OCI-LY1 (cell line): ENCODE measurements at regions not wholly inside any gene's neighbourhood (a gene's known extent, or its start where the extent isn't known, plus 50 kb on each side); places are given as distances from the start of the nearest gene placed in this dataset.

Experiments used
- H2AFZ ChIP-seq: fragments of 200-600 bp; sonication (generic), shearing (Covaris generic); 2 replicates; pipeline ENCODE4 v1.6.0; 2014; ENCODE audit warnings: antibody characterized with exemption, mild to moderate bottlenecking, low read length
- H3F3A ChIP-seq: fragments of 200-600 bp; sonication (generic), shearing (Covaris generic); 2 replicates; pipeline ENCODE4 v1.6.0; 2014; ENCODE audit warnings: mild to moderate bottlenecking, antibody characterized with exemption, low read length, moderate library complexity; ENCODE audit not compliant: insufficient read depth
- H3K27ac ChIP-seq: fragments of 200-600 bp; sonication (generic); 2 replicates; pipeline ENCODE4 v1.5.1; 2014; ENCODE audit warnings: low read length, mixed run types, mild to moderate bottlenecking, low read depth; ENCODE audit not compliant: poor library complexity, severe bottlenecking
- H3K27me3 ChIP-seq: fragments of 200-600 bp; sonication (generic); 2 replicates; pipeline ENCODE4 v1.6.0; 2014; ENCODE audit warnings: antibody characterized with exemption, mild to moderate bottlenecking, low read length, moderate library complexity; ENCODE audit not compliant: insufficient read depth
- H3K36me3 ChIP-seq: fragments of 200-600 bp; sonication (generic); 2 replicates; pipeline ENCODE4 v1.6.1; 2014; ENCODE audit warnings: mild to moderate bottlenecking, antibody characterized with exemption, low read length, moderate library complexity, mixed read lengths; ENCODE audit not compliant: insufficient read depth
- H3K4me1 ChIP-seq: fragments of 200-600 bp; sonication (generic); 2 replicates; pipeline ENCODE4 v1.5.1; 2014; ENCODE audit warnings: mild to moderate bottlenecking, low read length, moderate library complexity; ENCODE audit not compliant: insufficient read depth, severe bottlenecking
- H3K4me2 ChIP-seq: fragments of 200-600 bp; sonication (generic), shearing (Covaris generic); 2 replicates; pipeline ENCODE4 v1.6.1; 2014; ENCODE audit warnings: low read length
- H3K4me3 ChIP-seq: fragments of 200-600 bp; sonication (generic); 2 replicates; pipeline ENCODE4 v1.5.1; 2014; ENCODE audit warnings: low read length, low read depth, mild to moderate bottlenecking, mixed read lengths; ENCODE audit not compliant: poor library complexity, severe bottlenecking
- H3K79me2 ChIP-seq: fragments of 200-600 bp; shearing (Covaris generic); 2 replicates; pipeline ENCODE4 v1.6.1; 2016; ENCODE audit warnings: mixed run types, low read length, mixed read lengths; ENCODE audit not compliant: insufficient read depth
- H3K9ac ChIP-seq: fragments of 200-600 bp; sonication (generic), shearing (Covaris generic); 2 replicates; pipeline ENCODE4 v1.6.1; 2014; ENCODE audit warnings: mild to moderate bottlenecking, low read length, mixed read lengths
- H3K9me2 ChIP-seq: fragments of 200-600 bp; sonication (generic), shearing (Covaris generic); 2 replicates; pipeline ENCODE4 v1.6.1; 2014; ENCODE audit warnings: low read depth, mild to moderate bottlenecking, low read length, mixed read lengths
- H3K9me3 ChIP-seq: fragments of 200-600 bp; shearing (Covaris generic); 2 replicates; pipeline ENCODE4 v1.6.1; 2014; ENCODE audit warnings: low read length, mixed read lengths
- H4K20me1 ChIP-seq: fragments of 200-600 bp; sonication (generic), shearing (Covaris generic); 2 replicates; pipeline ENCODE4 v1.6.0; 2016; ENCODE audit warnings: mild to moderate bottlenecking, low read length; ENCODE audit not compliant: insufficient read depth
- EZH2 ChIP-seq: fragments of 200-600 bp; sonication (generic), shearing (Covaris generic); IDR thresholded peaks from 2 replicates; pipeline ENCODE4 v1.8.0; 2017; ENCODE audit warnings: borderline replicate concordance, mixed run types, mild to moderate bottlenecking, antibody characterized with exemption, low read length, moderate library complexity, mixed read lengths
- TF ChIP-seq, protein P1 (sequence below): fragments of 200-600 bp; sonication (generic), shearing (Covaris generic); IDR thresholded peaks from 2 replicates; pipeline ENCODE4 v1.5.1; 2017; ENCODE audit warnings: mild to moderate bottlenecking, antibody characterized with exemption, low read length, moderate library complexity, mixed read lengths

DNA sequence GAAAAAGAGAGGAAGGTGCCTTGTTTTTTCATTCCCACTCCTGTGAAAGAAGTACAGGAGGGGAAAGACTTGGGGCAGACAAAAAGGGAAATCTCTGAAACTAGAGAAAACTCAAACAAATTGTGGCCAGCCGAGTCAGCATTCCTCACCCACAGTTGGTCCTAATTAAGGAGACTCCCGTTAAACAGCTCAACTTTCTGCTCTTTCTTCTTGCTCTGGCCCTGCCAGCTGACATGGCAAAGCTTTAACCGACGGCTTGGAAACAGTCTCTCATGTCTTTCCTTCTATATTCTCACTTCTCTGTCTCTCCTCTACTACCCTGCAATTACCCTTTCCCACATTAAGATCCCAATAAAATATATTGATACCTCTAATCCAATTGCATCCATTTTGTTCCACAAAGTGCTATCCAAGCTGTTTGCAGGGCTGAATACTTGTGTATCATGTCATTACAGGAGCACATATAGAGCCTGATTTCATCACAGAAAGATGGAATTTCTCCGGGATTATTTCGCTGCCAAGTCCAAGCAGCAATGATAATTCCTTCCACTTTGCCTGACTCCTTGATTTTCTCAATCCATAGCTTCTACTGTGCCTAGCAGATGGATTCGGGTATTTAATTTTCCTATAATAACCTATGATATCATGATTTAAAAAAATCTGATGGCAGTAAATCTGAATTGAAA is 65.4 kb upstream of the IPO9 start:
- H3K36me3 ChIP-seq = no peaks in the 10 kb centered on the region
- no peaks in the 10 kb centered on the region for H3K27me3 ChIP-seq
- H3K27ac ChIP-seq = no peak overlapping the region
- no peaks in the 10 kb centered on the region for H3K4me1 ChIP-seq
- no peak overlapping the region for H3K4me3 ChIP-seq
- no peaks in the 10 kb centered on the region for H3F3A ChIP-seq
- H4K20me1 ChIP-seq = no peaks in the 10 kb centered on the region
- TF ChIP-seq, protein P1, sequence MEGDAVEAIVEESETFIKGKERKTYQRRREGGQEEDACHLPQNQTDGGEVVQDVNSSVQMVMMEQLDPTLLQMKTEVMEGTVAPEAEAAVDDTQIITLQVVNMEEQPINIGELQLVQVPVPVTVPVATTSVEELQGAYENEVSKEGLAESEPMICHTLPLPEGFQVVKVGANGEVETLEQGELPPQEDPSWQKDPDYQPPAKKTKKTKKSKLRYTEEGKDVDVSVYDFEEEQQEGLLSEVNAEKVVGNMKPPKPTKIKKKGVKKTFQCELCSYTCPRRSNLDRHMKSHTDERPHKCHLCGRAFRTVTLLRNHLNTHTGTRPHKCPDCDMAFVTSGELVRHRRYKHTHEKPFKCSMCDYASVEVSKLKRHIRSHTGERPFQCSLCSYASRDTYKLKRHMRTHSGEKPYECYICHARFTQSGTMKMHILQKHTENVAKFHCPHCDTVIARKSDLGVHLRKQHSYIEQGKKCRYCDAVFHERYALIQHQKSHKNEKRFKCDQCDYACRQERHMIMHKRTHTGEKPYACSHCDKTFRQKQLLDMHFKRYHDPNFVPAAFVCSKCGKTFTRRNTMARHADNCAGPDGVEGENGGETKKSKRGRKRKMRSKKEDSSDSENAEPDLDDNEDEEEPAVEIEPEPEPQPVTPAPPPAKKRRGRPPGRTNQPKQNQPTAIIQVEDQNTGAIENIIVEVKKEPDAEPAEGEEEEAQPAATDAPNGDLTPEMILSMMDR = no peak
- TF ChIP-seq EZH2 = no peak
- no peaks in the 10 kb centered on the region for H3K79me2 ChIP-seq
- H3K9me2 ChIP-seq = no peaks in the 10 kb centered on the region
- no peak overlapping the region for H2AFZ ChIP-seq
- no peak overlapping the region for H3K9ac ChIP-seq
- no peaks in the 10 kb centered on the region for H3K9me3 ChIP-seq
- no peak overlapping the region for H3K4me2 ChIP-seq

DNA sequence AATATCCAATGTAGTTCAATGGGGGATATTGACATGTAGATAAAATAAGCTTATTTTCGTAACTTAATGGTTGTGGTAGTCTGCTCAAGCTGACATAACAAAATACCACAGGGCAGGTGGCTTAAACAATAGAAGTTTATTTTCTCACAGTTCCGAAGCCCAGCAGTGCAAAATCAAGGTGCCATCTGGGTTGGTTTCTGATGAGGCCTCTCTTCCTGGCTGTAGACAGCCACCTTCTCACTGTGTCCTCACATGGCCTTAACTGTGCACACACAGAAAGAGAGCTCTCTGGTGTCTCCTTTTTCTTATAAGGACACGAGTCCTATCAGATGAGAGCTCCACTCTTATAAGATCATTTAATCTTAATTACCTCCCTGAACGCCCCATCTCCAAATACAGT is 64.8 kb upstream of the IPO9 start:
- no peaks in the 10 kb centered on the region for H3K36me3 ChIP-seq
- no peaks in the 10 kb centered on the region for H4K20me1 ChIP-seq
- H3F3A ChIP-seq = no peaks in the 10 kb centered on the region
- no peaks in the 10 kb centered on the region for H3K9me3 ChIP-seq
- H3K9ac ChIP-seq = no peak overlapping the region
- H3K4me2 ChIP-seq = no peak overlapping the region
- no peak overlapping the region for H3K4me3 ChIP-seq
- no peaks in the 10 kb centered on the region for H3K4me1 ChIP-seq
- no peak overlapping the region for H2AFZ ChIP-seq
- no peaks in the 10 kb centered on the region for H3K79me2 ChIP-seq
- no peaks in the 10 kb centered on the region for H3K27me3 ChIP-seq
- TF ChIP-seq, protein P1 = no peak
- H3K27ac ChIP-seq = no peak overlapping the region
- H3K9me2 ChIP-seq = no peaks in the 10 kb centered on the region

DNA sequence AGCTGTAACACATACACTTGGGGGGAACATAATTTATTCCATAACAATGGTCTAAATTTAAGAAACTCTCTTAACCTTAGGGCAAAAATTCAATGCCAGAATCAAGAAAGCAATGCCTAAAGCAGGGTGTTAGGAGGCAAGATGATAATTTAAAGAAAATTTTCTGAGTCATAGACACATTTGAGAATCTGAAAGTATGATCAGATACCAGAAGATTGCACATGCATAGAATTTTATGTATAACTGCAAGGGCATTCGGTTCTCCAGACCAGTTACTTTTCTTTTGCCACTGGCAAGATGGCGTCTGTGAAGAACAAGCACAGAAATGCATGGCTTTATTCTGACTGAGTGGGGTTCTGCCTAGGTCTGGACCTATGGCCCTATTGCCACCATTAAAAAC is 64.4 kb upstream of the IPO9 start:
- Histone ChIP-seq H3K4me3 (no peak overlapping the region), H3K9ac (no peak overlapping the region), H3K9me2 (no peaks in the 10 kb centered on the region), H3K36me3 (no peaks in the 10 kb centered on the region), H3K27me3 (no peaks in the 10 kb centered on the region), H3K9me3 (no peaks in the 10 kb centered on the region), H2AFZ (no peak overlapping the region), H3F3A (no peaks in the 10 kb centered on the region), H3K27ac (no peak overlapping the region), H3K79me2 (no peaks in the 10 kb centered on the region), H3K4me1 (no peaks in the 10 kb centered on the region), H3K4me2 (no peak overlapping the region), H4K20me1 (no peaks in the 10 kb centered on the region)
- TF ChIP-seq EZH2 = no peak
- TF ChIP-seq, protein P1 = no peak
